BLaER1 treated with 17β-estradiol and CSF1 and Interleukin-3, amounts not matched to agents 10 nM and 100 nM (cell line): ENCODE measurements at regions not wholly inside any gene's neighbourhood (a gene's known extent, or its start where the extent isn't known, plus 50 kb on each side); places are given as distances from the start of the nearest gene placed in this dataset.
"Not testable (repeated sequence)": the region's sequence is repeated elsewhere in the genome, so short reads cannot be mapped to it uniquely, and the experiment has no call there.

Experiments used
- H3K27ac ChIP-seq, 11 experiments: shearing (Covaris generic); formaldehyde crosslinking; 2 replicates each; pipeline ENCODE4 v1.8.1; 2022
- H3K27me3 ChIP-seq, 11 experiments: shearing (Covaris generic); formaldehyde crosslinking; 2 replicates each; pipeline ENCODE4 v1.8.1; 2022
- H3K36me3 ChIP-seq, 11 experiments: shearing (Covaris generic); formaldehyde crosslinking; 2 replicates each; pipeline ENCODE4 v1.8.1; 2022
- H3K4me1 ChIP-seq, 10 experiments: shearing (Covaris generic); formaldehyde crosslinking; 2 replicates each; pipeline ENCODE4 v1.8.1; 2022
- H3K4me2 ChIP-seq, 11 experiments: shearing (Covaris generic); formaldehyde crosslinking; 2 replicates each; pipeline ENCODE4 v1.8.1; 2022
- H3K4me3 ChIP-seq, 10 experiments: shearing (Covaris generic); formaldehyde crosslinking; 2 replicates each; pipeline ENCODE4 v1.8.1; 2022
- H3K9ac ChIP-seq, 11 experiments: shearing (Covaris generic); formaldehyde crosslinking; 2 replicates each; pipeline ENCODE4 v1.8.1; 2022
- H3K9me3 ChIP-seq, 11 experiments: shearing (Covaris generic); formaldehyde crosslinking; replicated peaks in 1 of 11; 2 replicates each; pipeline ENCODE4 v1.8.1; 2022
- H4K20me1 ChIP-seq, 11 experiments: shearing (Covaris generic); formaldehyde crosslinking; 2 replicates each; pipeline ENCODE4 v1.8.1; 2022
- Cebpa-rat ChIP-seq, 11 experiments: shearing (Covaris generic); IDR thresholded peaks; 2 replicates each; pipeline ENCODE4 v1.8.1; 2022

DNA sequence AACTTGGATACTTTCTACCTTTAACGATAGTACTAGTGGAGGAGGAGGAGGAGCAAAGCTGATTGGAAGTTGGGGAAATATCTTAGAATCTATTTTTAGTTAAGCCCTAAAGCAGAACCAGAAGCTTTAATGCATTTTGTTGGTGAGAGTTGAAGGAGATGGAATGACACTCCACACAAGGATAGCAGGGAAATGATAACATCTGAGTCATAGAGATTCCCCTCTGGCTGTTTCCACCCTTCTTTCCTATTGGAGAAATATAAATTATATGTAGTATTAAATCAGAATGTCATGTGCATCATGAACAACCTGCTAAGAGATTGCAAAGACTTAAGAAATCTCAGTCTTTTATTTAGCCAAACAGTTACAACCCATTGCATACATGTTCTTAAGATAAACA, 1357.7 kb downstream of the NCAM2 start:
- Histone ChIP-seq H3K9me3 (peaks cover 0 to 4% (median 0%) of the 10 kb centered on the region in 11 experiments; a peak in 1 of 22 replicates), H3K36me3 (no peaks in the 10 kb centered on the region), H3K4me2 (no peak overlapping the region), H3K9ac (no peak overlapping the region), H3K4me1 (no peaks in the 10 kb centered on the region), H3K4me3 (no peak overlapping the region), H4K20me1 (no peaks in the 10 kb centered on the region), H3K27me3 (no peaks in the 10 kb centered on the region), H3K27ac (no peak overlapping the region)
- TF ChIP-seq Cebpa-rat (IDR thresholded peaks at IDR 0.05): no peak

DNA sequence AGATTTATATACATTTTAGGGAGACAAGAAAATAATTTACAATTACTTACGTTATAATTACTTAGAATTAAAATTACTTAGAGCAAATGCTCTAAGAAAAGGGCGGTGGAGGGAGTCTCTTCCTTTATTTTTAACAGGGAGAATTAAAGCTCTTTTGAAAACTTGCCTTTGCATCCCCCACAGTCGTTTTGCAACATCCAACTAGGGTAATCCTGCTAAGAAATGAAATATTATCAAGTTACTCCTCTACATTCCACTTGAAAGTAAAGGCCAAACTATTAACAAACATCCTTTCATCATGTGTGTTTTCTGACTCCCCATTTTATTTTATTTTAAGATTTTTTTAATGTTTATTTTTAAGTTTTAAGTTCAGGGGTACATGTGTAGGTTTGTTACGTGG, 1358.5 kb downstream of the NCAM2 start:
- no peak overlapping the region for H3K4me3 ChIP-seq
- no peak overlapping the region for H3K4me2 ChIP-seq
- peaks cover 0 to 4% (median 0%) of the 10 kb centered on the region in 11 experiments; a peak in 1 of 22 replicates for H3K9me3 ChIP-seq
- H3K27ac ChIP-seq: no peak overlapping the region
- H3K27me3 ChIP-seq: no peaks in the 10 kb centered on the region
- H4K20me1 ChIP-seq: no peaks in the 10 kb centered on the region
- no peak for TF ChIP-seq Cebpa-rat (IDR thresholded peaks at IDR 0.05)
- no peaks in the 10 kb centered on the region for H3K36me3 ChIP-seq
- no peak overlapping the region for H3K9ac ChIP-seq
- H3K4me1 ChIP-seq: no peaks in the 10 kb centered on the region

DNA sequence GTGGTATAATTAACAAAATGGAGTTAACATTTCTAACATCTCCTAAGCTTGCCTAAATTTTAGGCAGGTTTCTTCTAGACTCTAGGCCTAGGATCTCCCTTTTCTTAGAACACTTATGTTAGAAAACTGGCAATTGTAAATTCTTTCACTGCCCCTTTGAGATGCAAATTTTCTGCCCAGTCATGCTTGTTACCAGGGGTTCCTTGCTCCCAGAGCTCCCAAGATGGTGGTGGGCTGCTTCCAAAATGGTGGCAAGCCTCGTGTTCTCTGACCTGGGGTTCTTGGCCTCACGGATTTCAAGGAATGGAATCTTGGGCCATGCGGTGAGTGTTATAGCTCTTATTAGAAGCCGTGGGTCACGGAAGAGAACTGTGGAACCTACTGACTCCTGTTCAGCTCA, 1361.4 kb downstream of the NCAM2 start:
- not testable (repeated sequence) for H3K27me3 ChIP-seq, H3K9me3 ChIP-seq, H4K20me1 ChIP-seq, H3K36me3 ChIP-seq, H3K4me2 ChIP-seq, H3K27ac ChIP-seq, H3K9ac ChIP-seq, H3K4me3 ChIP-seq, H3K4me1 ChIP-seq

DNA sequence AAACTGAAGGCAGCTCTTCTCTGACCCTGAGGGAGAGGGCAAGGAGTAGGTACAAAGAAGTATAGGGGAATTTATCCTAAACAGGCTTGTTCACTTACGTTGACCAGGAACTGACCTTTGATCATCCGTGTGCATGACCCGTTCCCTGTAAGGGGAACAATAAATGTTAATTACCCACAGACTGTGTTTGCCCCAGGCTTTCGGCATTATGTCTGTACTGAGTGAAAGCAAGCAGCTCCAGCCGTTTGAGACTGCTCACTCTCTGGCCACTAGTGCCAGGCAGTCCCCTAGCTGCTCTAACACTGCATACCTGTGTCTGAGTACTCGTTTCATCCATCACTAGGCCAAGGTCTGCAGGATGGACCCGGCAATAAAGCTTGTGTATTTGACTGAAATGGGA, 1365.3 kb downstream of the NCAM2 start:
- H3K9ac ChIP-seq: no peak overlapping the region
- H3K4me3 ChIP-seq: no peak overlapping the region
- no peak overlapping the region for H3K27ac ChIP-seq
- H3K4me2 ChIP-seq: no peak overlapping the region
- no peaks in the 10 kb centered on the region for H3K27me3 ChIP-seq
- TF ChIP-seq Cebpa-rat (IDR thresholded peaks at IDR 0.05): no peak
- no peaks in the 10 kb centered on the region for H3K4me1 ChIP-seq
- H3K9me3 ChIP-seq: no peaks in the 10 kb centered on the region
- no peaks in the 10 kb centered on the region for H4K20me1 ChIP-seq
- H3K36me3 ChIP-seq: no peaks in the 10 kb centered on the region

DNA sequence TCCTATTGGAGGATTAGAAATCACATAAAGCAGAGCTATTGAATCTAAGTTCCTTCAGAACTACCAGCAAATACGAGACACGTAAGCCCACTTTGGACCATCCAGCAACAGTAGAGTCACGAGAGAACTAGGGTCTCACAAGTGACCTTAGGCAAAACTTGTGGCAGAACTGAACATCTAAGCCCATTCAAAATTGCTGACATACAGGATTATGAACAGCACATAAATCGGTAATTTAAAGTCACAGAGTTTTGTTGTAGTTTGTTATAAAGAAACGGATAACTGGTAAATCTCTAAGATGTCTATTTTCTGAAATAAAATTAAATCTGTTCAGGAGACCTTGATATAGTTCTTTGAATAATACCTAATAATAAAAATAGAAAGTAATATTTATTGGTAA, 1366.0 kb downstream of the NCAM2 start:
- Histone ChIP-seq H3K9me3 (no peaks in the 10 kb centered on the region), H3K4me3 (no peak overlapping the region), H3K4me2 (no peak overlapping the region), H4K20me1 (no peaks in the 10 kb centered on the region), H3K4me1 (no peaks in the 10 kb centered on the region), H3K27ac (no peak overlapping the region), H3K36me3 (no peaks in the 10 kb centered on the region), H3K27me3 (no peaks in the 10 kb centered on the region), H3K9ac (no peak overlapping the region)
- TF ChIP-seq Cebpa-rat (IDR thresholded peaks at IDR 0.05): no peak

DNA sequence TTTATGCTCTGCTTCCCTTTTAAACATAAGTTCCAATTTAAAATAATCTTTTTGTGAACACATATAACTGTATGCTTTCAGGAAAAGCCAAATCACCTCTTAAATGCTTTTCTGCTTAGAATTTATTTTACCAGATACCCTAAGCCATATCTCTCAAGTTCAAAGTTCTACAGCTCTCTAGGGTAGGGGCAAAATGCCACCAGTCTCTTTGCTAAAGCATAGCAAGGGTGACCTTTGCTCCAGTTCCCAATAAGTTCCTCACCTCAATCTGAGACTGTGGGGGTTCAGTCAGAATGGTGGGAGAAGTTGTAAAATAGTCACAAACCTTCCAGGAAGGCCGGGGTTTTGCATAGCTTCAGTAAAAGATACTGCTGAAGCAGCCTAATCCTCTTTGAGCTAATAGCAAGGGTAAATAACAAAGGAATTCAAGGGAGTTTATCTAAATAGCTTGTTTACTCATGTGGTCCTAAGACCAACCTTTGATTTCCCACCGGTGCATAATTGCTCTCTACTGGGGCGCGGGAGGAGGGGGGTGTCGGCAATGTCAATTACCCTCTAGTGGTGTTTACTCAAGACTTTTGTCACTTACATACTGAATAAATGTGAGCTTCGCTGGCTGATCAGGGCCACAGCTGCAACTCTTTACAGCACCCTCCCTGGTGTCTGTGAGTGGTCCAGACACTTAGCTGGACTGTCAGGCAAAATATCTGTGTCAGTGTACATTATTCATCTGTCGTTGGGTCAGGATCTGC, 1376.2 kb downstream of the NCAM2 start:
- H3K27me3 ChIP-seq: no peaks in the 10 kb centered on the region
- H4K20me1 ChIP-seq: no peaks in the 10 kb centered on the region
- TF ChIP-seq Cebpa-rat (IDR thresholded peaks at IDR 0.05): no peak
- no peaks in the 10 kb centered on the region for H3K36me3 ChIP-seq
- H3K4me3 ChIP-seq: no peak overlapping the region
- peaks cover 0 to 14% (median 8%) of the 10 kb centered on the region in 11 experiments; a peak in 11 of 22 replicates for H3K9me3 ChIP-seq
- no peak overlapping the region for H3K9ac ChIP-seq
- no peaks in the 10 kb centered on the region for H3K4me1 ChIP-seq
- no peak overlapping the region for H3K27ac ChIP-seq
- no peak overlapping the region for H3K4me2 ChIP-seq

DNA sequence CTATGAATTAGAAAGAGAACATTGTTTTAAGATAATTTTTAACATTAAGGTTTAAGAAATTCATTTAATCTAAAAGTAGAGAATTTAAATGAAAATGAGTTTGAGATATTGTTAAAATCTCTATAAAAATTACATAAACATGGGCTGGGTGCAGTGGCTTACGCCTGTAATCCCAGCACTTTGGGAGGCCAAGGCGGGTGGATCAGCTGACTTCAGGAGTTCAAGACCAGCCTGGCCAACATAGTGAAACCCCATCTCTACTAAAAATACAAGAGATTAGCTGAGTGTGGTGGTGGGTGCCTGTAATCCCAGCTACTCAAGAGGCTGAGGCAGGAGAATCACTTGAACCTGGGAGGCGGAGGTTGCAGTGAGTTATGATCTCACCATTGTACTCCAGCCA, 1379.6 kb downstream of the NCAM2 start:
- H3K36me3 ChIP-seq, H3K4me3 ChIP-seq, H4K20me1 ChIP-seq, H3K9me3 ChIP-seq, H3K27ac ChIP-seq, H3K4me1 ChIP-seq, H3K9ac ChIP-seq, H3K27me3 ChIP-seq, H3K4me2 ChIP-seq: not testable (repeated sequence)

DNA sequence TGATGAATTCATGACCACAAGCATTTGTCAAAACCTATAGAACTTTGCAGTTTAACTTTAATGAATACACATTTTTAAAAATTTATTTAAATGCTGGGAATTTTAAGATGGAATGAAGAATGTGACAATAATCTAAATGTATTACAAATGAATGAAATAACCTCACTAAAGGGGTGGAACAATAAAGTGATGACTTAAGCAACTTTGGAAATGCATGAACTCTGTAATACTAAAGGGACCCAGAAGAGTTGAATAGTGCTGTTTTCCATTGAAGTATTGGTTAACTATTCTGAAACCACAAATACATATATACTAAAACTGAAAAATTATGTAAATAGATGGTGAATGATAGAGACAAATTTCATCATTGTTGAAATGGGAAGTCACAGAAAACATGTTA, 1395.1 kb downstream of the NCAM2 start:
- Histone ChIP-seq H3K9ac (no peak overlapping the region), H4K20me1 (no peaks in the 10 kb centered on the region), H3K4me1 (no peaks in the 10 kb centered on the region), H3K9me3 (no peaks in the 10 kb centered on the region), H3K36me3 (no peaks in the 10 kb centered on the region), H3K4me2 (no peak overlapping the region), H3K4me3 (no peak overlapping the region), H3K27me3 (no peaks in the 10 kb centered on the region; a peak in 1 of 22 replicates), H3K27ac (no peak overlapping the region)
- no peak for TF ChIP-seq Cebpa-rat (IDR thresholded peaks at IDR 0.05)

DNA sequence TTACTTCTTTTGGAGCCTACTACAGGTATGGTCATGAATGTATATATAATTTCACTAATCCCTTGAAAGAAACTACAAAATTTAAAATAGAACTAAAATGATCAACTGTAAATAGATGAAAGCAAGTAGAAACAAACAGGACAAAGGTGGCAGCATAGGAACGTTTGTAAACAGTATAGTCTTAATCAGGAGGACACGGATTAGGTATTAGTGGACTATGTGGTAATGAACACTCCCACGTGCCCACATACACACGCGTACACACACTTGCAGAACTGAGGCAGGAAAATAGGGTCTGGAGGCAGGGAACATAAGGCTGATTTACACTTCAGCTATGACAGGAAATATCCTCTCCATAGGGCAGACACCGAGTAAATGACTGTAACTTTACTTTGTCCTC, 1397.8 kb downstream of the NCAM2 start:
- Histone ChIP-seq H3K36me3 (no peaks in the 10 kb centered on the region), H3K4me3 (no peak overlapping the region), H3K27ac (no peak overlapping the region), H3K4me1 (no peaks in the 10 kb centered on the region), H3K9me3 (no peaks in the 10 kb centered on the region), H3K27me3 (no peaks in the 10 kb centered on the region), H3K9ac (no peak overlapping the region), H3K4me2 (no peak overlapping the region), H4K20me1 (no peaks in the 10 kb centered on the region)
- TF ChIP-seq Cebpa-rat (IDR thresholded peaks at IDR 0.05): no peak

DNA sequence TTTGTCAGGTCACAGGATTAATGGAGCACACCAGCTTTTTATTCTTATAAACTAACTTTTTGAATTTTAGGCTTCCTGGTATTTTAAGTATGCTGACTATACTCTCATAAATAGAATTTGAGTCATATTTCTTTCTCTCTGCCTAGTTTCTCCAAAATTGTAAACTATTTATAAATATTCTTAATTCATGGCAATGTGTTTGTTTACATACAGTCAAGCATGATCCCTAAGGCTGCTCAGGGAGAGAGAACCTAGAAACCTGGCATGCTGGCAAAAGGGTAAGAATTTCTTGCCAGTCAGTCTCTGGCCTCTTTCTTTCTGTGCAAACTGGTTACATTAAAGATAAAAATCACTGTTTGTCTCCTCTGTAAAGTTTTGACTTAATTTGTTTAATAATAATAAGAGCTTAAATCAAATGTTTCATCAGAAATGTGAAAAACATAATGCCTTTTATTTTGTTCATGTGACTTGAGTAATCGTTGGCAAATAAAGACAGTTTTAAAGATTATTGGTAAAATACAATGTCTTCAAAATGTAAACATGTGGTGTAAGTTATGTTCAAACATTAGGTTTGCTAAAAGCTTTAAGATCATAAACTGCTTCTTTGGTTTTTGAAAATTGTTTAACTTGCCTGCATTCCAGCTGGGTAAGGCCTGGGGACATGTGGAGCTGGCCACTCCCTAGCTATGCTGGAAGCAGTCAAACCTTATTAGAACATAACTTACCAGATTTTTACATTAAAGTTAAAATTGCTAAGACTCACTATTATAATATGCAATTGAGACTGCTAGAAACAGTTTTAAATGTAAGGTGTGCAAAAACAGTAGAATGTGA, 1401.7 kb downstream of the NCAM2 start:
- no peaks in the 10 kb centered on the region for H3K27me3 ChIP-seq
- H3K4me3 ChIP-seq: no peak overlapping the region
- no peaks in the 10 kb centered on the region for H4K20me1 ChIP-seq
- H3K27ac ChIP-seq: no peak overlapping the region
- H3K4me1 ChIP-seq: no peaks in the 10 kb centered on the region
- H3K4me2 ChIP-seq: no peak overlapping the region
- H3K9me3 ChIP-seq: no peaks in the 10 kb centered on the region
- TF ChIP-seq Cebpa-rat (IDR thresholded peaks at IDR 0.05): no peak
- H3K9ac ChIP-seq: no peak overlapping the region
- H3K36me3 ChIP-seq: no peaks in the 10 kb centered on the region
